Endothelial cell of hepatic sinusoid (primary cell): ENCODE measurements at regions not wholly inside any gene's neighbourhood (a gene's known extent, or its start where the extent isn't known, plus 50 kb on each side); places are given as distances from the start of the nearest gene placed in this dataset.

Experiments
- in situ Hi-C: cut with HindIII; loops from 2 replicates; pipeline ENCODE4 v1.10.0; 2017; ENCODE audit warnings: low sequenced_read_pairs

DNA sequence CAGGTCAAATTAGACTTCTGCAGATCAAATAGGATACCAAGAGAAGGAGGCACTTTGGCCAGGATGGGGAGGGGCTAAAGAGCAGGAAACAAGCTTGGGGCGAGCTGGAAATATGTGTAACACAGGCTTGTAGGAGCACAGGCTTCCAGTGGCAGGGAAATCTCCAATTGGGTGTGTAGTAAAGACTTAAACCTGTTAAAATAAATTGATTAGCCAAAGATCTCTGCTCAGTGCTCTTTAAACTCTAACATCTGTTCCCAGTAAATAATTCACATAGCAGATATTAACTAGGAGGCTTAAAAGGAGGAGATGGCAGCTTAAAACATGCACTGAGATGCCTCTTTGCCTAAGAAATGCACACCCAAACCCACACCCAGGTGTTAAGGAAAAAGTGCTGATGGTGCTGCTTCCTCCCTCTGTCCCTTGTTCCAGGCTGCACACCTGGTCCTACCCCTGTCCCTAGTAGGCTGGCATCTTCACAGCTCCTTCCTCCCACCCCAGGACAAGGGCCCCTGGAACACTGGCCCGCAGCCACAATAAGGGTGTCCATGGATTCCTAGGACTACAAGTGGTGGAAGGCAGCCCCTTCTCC, 93.5 kb upstream of the MLN start:
- in situ Hi-C loops, result loop anchor here (5.0 to 25.0 kb wide), 3 partner anchors 50 to 690 kb away; partner anchors contain the start of gene GRM4

DNA sequence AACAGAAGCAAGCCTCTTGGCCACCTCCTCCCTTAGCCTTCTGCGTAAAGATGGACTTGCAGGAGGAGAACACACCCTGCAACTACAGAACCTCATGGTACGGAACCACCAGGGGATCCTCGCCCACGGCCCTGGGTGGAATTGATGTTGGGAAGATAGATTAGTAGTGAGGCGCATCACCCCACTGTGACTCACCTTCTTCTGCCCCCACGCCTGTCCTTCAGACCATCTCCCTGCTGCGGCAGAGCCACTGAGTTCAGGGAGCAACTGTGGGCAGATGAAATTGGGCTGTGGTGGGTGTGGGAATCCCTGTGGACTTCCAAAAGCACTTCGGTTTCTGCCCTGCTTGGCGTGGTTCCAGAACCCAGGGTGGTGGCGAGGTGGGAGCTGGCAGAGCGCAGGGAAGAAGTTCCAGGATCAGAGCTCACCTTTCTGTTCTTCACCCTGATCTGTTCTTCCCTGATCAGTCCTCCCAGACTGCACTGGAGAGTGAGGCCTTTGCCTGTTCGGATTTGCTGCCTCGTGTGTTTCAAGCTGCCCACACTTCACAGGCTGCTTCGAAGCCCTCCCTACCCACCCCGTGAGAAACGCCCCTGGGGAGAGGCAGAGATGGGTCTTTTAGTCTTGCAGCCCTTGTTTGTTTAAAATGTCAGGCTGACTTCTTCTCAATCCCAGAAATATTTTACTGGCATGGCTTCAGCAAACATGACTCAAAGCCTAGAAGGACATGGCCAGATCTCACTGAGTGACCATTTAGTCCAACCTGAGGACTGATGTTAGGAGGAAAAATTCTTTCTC, 92.8 kb upstream of the MLN start:
- in situ Hi-C loops, result loop anchor here (5.0 to 25.0 kb wide), 3 partner anchors 51 to 691 kb away; partner anchors contain the start of gene GRM4

DNA sequence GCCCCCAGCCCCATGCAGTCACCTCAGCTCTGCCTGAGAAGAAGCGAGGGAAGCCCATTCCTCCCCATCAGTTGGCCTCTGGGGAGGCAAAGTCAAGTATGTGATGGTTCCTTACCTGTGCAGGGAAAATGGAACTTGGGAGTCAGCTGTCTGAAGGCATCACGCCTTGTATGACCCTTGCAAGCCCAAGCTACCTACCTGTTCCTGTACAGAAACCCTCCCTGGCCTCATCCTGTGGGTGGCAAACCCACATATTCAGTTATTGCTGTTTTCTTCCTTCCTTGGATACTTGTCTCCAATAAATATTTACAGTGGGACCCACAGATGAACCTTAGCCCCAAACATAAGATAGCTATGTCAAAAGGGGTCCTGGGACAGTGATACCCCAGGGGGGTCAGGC, 92.2 kb upstream of the MLN start:
- in situ Hi-C loops, result loop anchor here (5.0 to 25.0 kb wide), 3 partner anchors 51 to 691 kb away; partner anchors contain the start of gene GRM4

DNA sequence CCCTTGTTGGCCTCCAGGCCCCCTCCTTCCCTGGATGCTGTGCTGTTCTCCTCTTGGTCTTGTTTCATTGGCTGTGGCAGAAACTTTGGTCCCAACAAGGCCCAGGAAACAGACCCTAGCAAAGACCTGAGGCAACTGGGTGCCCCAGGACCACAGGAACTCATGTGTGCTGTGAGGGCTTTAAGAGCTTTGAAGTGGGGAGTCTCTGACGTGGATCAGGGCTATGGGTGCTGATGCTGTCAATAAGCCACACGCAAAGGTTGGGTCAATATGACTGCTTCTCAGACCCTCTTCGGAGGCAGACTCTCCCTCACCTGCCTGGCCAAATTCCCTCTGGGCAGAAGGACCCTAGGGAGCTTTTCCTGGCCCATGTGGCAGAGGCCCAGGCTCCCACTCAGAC, 91.5 kb upstream of the MLN start:
- in situ Hi-C loops, result loop anchor here (5.0 to 25.0 kb wide), 3 partner anchors 52 to 692 kb away; partner anchors contain the start of gene GRM4

DNA sequence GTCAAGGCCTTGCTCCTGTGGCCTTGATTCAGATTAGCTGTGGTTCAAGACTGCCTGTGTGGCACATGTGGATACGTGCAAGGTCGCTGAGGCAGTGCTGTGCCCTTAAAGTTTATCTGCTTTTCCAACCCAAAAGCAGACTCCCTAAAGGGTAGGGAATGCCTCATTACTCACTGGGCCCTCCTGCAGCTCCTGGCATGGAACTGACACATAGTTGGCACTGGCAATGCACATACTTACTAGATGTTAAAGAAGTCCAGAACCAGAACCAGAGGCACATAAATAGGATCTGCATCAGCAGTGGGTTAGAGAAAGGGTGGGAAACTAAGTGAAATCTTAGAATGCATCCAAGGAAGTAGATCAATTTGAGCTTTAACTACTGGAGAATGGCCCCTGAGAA, 90.6 kb upstream of the MLN start:
- in situ Hi-C loops, result loop anchor here (25.0 kb wide), 2 partner anchors 243 to 693 kb away; partner anchors contain the start of gene GRM4

DNA sequence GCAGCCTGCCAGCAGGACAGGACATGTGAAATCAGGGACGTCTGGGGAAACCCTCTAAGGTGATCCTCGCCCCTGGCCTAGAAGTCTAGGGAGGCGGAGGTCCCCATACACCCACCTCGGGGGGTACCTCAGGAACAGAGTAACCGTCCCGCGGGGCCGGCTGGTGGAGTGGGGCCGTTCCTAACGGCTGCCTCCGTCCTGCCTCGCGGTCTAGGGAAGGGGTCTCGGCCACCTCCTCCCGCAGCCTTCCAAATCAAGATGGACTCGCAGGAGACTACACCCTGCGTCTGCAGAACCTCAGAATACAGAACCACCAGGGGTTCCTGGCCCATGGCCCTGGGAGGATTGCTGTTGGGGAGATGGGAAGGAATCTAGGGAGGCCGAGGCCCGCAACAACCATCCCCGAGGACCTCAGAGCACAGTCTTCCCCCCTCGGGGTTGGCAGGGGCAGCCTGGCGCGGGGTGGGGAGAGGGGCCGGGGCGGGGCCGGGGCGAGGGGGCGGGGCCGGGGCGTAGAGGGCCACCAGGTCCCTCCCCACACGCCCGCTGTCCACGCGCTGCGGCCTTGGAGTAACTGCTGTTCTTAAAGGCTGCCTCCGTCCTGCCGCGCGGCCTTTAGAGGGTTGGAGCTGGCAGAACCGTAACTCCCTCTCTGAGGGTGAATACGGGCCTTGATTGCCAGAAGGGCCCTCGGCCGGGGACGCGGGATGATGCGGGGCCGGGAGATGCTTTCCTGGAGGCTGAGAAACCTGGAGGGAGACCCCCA, 89.0 kb upstream of the MLN start:
- in situ Hi-C loops, result loop anchor here (25.0 kb wide), 2 partner anchors 245 to 695 kb away; partner anchors contain the start of gene GRM4

DNA sequence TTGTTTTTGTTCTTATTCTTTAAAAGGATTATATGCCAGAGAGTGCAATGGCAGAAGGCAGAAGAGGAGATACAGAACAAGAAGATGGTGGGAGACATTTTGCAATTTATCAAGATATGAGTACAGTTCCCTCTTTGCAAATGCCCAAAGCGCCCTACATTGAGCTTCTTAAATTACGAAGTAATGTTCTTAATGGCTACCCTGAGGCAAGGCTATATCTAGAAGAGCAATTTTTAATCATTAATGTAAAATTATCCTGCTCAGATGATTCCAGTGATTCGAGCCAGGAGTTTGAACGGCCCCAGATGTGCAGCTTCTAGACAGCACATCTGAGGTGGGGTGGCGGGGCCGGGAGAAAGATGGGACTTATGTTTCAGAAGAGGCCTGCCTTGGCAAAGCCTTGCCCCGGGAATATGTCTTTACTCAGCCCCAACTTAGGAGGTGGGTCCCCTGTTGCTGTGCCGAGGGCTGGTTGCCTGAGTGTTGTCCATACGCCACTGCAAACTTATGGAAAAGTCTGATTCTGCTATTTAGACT, 84.9 kb upstream of the MLN start:
- in situ Hi-C loops, result loop anchor here (25.0 kb wide), 2 partner anchors 249 to 699 kb away; partner anchors contain the start of gene GRM4

DNA sequence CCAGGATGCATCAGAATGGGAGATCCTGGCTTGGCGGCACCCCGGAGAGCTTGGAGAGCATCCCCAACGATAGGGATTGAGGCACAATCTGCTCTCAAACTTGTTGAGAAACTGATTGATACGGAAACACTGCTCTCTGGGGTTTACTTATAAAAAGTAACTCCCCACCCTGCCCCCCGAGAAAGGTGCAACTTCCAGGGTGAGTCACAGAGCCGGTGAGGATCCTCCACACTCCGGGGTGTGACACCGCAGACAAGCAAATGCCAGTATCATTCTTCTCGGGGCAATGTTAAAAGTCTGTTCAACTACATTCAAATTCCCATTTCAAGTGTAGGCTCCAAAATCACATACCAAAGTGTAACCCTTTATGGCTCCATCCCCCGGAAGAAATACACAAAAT, 84.4 kb upstream of the MLN start:
- in situ Hi-C loops, result loop anchor here (25.0 kb wide), 2 partner anchors 249 to 699 kb away; partner anchors contain the start of gene GRM4

DNA sequence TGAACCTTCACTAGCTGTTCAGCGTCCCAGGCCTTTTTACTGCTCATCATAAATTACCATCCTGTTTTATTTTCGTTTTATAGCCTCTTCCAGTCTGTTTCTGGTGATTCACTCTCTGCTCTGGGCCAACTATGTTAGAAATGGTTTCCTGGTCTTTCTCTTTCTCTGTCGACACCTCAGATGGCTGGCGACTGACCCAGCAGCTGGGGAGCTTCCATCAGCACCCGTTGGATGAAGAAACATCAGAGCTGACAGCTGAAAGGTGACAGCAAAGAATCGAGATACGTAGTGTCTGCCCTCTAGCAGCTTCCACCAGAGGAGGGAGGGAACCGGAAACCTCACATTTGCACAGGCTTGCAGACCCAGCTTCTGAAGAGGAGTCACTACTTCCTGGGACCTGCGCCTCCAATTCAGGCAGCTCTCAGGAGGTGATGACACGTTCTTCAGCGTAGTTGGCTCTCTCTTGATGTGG, 82.9 kb upstream of the MLN start:
- in situ Hi-C loops, result loop anchor here (25.0 kb wide), 2 partner anchors 251 to 701 kb away; partner anchors contain the start of gene GRM4

DNA sequence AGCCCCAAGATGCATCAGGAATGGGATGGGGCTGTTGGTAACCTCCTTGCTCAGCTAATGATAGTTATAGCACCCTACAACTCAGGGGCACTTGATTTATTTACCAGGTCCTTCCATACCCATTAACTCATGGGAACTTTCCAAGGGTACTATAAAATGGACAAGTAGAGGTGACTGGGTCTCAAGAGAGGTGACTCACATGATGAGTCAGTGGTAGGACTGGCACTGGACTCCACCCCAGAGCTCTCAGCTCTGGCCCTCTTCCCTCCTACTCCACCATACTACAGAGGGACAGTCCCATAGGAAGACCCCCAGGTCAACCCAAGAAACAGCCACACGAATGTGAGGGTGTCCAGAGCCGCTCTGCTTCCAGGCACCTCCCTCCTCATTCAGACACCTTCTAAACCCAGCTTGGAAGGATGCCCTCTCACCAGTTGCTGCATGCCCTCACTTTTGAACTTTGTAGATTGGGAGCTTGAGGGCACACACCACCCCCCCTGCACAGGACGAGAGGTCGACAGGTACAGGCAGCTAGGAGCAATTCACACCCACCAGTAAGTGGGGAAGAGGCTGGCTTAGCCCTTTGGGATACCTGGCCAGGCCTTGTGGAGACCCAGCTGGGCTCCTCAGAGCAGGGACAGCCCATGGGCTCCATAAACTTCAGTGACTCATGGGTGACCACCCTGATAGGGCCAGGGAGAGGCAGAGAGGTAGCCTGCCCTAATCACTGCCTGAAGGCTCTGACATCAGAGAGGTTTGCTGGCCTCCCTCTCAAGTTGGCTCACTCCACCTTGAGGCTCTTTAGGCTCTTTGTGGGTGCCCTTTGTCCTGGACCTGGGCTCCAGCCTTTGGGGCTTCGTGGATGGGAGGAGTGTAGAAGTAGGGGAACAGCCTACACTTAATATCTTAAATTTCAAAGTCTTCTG, 81.6 kb upstream of the MLN start:
- in situ Hi-C loops, result loop anchor here (25.0 kb wide), 2 partner anchors 252 to 702 kb away; partner anchors contain the start of gene GRM4

DNA sequence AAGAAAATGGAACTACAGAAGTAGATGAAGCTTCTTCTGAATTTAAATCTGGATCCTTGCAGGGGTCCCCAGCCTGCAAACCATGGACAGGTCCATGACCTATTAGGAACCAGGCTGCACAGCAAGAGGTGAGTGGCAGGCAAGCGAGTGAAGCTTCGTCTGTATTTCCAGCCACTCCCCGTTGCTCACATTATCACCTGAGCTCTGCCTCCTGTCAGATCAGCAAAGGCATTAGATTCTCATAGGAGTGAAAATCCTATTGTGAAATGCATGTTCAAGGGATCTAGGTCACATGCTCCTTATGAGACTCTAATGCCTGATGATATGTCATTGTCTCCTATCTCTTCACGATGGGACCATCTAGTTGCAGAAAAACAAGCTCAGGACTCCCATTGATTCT, 79.8 kb upstream of the MLN start:
- in situ Hi-C loops, result loop anchor here (5.0 to 25.0 kb wide), 3 partner anchors 124 to 704 kb away; partner anchors contain the start of gene GRM4

DNA sequence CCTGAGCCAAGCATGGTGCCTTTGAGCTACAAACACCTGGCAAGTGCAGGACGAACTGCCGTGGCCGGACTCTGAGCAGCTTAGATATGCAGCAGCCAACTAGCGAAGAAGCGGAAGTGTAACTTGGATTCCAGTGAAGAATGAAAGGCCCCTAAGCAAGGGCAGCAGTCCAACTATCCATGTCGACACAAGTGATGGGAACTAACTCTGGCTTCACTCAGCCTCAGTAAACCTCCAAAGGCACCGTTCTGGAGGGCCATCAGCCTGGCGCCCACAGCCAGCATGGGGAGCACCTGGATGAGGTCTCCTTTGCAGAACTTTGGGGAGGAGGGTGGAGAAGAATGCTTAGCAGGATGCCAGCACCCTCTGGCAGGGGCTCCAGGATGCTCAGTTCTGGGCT, 78.4 kb upstream of the MLN start:
- in situ Hi-C loops, result loop anchor here (5.0 to 25.0 kb wide), 3 partner anchors 125 to 705 kb away; partner anchors contain the start of gene GRM4

DNA sequence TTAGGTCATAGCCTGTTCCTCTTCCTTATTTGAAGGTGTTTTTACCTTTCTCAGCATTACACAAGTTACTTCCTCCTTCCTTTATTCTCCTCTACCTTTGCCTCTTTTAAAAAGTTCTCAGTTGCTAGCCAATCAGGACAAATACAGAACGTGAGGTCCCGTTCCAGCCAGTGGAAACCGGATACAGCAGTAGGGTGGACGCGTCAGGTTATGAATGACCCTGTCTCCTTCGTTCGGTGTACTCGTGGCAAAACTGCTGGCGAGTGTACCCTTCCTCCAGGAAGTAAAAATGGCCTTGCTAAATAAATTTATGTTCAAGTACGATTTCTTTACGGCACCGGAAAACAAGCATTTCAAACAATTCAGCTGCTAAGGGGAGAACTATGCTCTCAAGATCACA, 77.0 kb upstream of the MLN start:
- in situ Hi-C loops, result loop anchor here (5.0 to 25.0 kb wide), 3 partner anchors 127 to 707 kb away; partner anchors contain the start of gene GRM4

DNA sequence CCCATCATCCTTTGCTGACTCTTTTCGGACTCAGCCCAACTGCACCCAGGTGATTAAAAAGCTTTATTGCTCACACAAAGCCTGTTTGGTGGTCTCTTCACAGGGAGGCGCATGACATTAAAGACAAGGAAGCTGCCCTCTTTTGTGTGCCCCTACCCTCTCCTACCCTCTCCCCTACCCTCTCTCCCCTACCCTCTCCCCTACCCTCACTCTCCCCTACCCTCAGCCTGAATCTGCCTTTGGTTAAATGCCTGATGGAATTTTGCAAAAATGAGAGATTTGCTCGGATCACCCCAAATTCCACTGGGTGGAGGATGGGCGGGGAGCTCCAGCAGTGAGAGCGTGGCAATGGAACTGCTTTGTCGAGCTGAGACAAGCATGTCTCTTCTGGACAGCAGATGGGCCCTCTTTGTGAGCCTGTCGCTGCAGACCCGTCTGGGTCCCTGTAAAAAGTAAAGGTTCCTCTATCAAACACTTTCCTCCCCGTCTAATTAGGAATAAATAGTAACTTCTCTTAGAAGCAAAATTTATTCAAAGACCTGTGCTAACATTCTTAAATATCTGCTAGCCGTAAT, 76.4 kb upstream of the MLN start:
- in situ Hi-C loops, result loop anchor here (5.0 to 25.0 kb wide), 3 partner anchors 127 to 707 kb away; partner anchors contain the start of gene GRM4

DNA sequence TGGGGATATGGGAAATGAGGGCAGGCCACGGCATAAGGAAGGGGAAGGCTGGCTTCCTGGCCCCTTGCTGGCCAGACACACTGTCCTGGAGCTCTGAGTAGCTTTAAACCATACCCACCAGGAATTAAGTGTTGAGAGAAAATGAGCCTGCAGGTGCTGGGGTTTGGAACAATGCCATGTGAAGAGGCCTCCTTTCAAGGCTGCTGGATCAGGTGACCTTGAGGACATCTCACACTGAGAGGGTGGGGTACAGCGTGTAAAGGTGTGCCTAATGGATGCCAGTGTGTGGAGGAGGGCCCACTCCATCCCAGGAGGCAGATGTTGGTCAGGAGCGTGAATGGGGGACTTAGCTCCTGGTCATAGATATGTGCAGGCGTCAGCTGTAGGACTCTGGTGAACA, 74.8 kb upstream of the MLN start:
- in situ Hi-C loops, result loop anchor here (25.0 kb wide), 2 partner anchors 259 to 709 kb away; partner anchors contain the start of gene GRM4

DNA sequence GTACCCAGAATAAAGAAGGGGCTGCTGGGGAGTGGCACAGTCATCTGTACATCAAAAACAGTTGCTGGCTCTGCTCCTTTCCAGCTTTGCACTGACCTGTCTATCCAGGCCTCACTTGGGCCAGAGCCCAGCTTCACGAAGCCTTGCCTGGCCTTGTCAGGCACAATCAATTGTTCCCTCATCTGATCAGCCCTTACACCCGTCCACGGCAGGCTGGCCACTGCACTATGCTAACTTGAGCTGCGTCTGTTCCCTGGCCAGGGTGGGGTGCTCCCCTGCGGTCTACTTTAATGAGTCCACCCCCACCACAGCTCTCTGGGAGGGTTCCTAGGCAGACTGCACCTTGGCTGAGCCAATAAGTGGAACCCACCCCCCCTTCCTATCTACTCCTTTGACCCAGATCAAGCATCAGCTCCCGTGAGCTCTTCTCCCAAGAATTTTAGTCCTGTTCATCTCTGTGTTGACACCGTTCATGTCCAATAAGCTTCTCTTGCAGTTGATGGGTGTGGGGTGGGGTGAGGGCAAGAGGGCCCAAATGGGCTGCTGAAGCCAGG, 74.3 kb upstream of the MLN start:
- in situ Hi-C loops, result loop anchor here (25.0 kb wide), 2 partner anchors 259 to 709 kb away; partner anchors contain the start of gene GRM4

DNA sequence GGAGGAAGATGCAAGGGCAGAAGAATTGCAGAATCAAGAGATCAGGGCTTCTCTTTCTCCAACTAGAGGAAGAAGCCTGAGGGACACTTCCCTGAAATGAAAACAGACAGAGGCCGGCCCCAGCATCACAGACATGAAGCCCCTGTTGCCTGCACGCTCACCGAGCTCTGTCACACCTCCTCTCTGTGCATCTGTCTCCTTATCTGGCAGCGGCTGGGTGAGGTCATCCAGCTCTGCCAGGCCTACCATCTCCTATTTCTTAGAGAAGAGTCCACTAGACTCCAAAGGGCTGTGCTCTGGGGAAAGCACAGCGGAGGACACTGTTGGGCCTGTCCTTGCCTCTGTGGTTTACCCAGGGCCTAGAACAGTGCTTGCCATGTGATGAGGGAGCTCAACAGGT, 71.9 kb upstream of the MLN start:
- in situ Hi-C loops, result loop anchor here (25.0 kb wide), 2 partner anchors 262 to 712 kb away; partner anchors contain the start of gene GRM4

DNA sequence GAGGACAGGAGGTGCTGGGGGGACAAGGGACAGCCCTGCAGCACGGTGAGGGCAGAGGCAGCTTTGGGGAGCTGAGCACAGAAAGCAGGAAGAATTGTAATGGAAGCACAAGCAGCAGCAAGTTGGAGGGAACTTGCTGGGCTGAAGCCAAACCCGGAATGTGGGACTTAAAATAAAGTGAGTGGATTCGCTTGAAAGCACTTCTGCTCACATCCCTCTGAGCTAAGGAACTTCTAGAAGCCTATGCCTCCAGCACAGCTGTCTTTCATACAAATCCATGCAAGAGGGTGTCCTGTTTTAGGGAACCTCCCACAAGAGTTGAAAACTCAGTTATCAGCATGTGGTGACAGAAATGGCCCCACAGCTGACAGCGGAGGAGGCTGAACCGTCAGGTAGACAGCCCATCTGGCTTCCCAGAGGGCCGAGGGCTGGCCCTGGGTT, 71.4 kb upstream of the MLN start:
- in situ Hi-C loops, result loop anchor here (25.0 kb wide), 2 partner anchors 262 to 712 kb away; partner anchors contain the start of gene GRM4
